OCI-LY3 (cell line): ENCODE measurements at regions not wholly inside any gene's neighbourhood (a gene's known extent, or its start where the extent isn't known, plus 50 kb on each side); places are given as distances from the start of the nearest gene placed in this dataset.

ENCODE experiments used
- CTCF ChIP-seq: fragments of 200-600, 300-600 bp; sonication (generic); IDR thresholded peaks from 2 replicates; pipeline ENCODE4 v1.5.1; 2014; ENCODE audit warnings: antibody characterized with exemption, low read length, low read depth
- EZH2phosphoT487 ChIP-seq: fragments of 200-600 bp; shearing (Covaris generic); IDR thresholded peaks from 2 replicates; pipeline ENCODE4 v1.6.1; 2018; ENCODE audit warnings: antibody characterized with exemption, mixed run types, low read depth

- no peak for TF ChIP-seq CTCF
- TF ChIP-seq EZH2phosphoT487 = no peak
These were observed 315.4 kb downstream of the ADGRG6 start for GRCh38 chr6:142617158-142617557.
